ENCODE measurements at regions not wholly inside any gene's neighbourhood (a gene's known extent, or its start where the extent isn't known, plus 50 kb on each side); places are given as distances from the start of the nearest gene placed in this dataset.

DNA sequence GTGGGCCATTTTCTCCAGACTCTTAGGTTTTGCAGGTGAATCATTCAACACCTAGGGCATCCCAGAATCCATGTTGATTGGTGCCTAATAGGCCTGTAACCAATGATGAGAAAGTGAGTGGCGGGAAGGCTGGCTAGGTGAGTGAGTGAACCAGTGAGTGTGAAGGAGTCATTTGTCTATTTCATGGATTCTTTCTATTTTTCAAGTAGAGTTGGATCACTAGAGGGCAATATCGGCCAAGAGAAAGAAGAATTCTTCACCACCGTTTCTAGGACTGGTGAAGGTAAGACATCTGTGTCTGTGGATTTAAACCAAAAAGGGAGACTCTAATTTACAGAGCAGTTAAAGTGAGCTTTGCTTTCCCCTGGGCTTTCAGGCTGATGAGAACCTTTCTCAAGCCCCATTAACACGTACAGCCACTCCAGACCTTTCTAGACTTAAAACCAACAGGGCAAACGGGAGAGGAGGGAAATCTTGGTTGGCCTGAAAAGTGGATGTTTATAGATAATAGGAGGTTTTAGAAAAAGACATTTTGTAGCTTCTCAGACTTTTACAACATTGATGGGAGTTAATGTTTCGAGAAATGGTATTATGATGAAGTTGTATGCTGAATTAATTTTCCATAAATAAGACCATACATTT lies 114.3 kb upstream of the IL12B start:
- Histone ChIP-seq H3K4me1 (ENCODE audit: insufficient read depth, low read length) (peaks cover 5% of the 10 kb centered on the region; the same call in 1 of the 2 replicates), H3K4me3 (ENCODE audit: low read length) (no peak overlapping the region), H3K9ac (ENCODE audit: low read depth, low read length) (no peak overlapping the region), H3K27ac (ENCODE audit: low read length) (no peak overlapping the region), H3K36me3 (ENCODE audit: insufficient read depth, low read depth, low read length) (no peaks in the 10 kb centered on the region), H3K27me3 (ENCODE audit: insufficient read depth, low read length) (no peaks in the 10 kb centered on the region), H3K9me3 (ENCODE audit: insufficient read depth, low read depth, low read length) (no peaks in the 10 kb centered on the region)

DNA sequence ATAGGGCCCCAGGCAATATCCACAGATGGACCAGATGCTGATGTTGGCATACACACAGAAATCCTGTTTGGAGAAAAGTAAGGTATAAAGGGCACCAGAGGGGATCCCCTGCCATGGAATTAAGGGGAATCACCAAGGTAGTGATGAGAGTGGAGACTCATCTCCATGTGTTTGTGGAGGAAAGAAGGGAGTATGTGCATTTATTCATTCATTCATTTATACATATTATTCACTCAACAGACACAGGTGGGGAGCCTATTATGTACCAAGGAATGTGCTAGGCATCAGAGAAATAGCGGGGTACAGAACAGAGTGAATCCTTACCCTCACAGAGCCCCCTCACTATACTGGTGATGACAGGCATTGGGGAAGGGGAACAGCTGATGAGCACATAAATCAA lies 116.8 kb upstream of the IL12B start:
- Histone ChIP-seq H3K27me3 (ENCODE audit: insufficient read depth, low read length) (no peaks in the 10 kb centered on the region), H3K9ac (ENCODE audit: low read depth, low read length) (no peak overlapping the region), H3K27ac (ENCODE audit: low read length) (no peak overlapping the region), H3K36me3 (ENCODE audit: insufficient read depth, low read depth, low read length) (no peaks in the 10 kb centered on the region), H3K4me3 (ENCODE audit: low read length) (no peak overlapping the region), H3K9me3 (ENCODE audit: insufficient read depth, low read depth, low read length) (no peaks in the 10 kb centered on the region), H3K4me1 (ENCODE audit: insufficient read depth, low read length) (peaks cover 5% of the 10 kb centered on the region; the same call in 1 of the 2 replicates)

DNA sequence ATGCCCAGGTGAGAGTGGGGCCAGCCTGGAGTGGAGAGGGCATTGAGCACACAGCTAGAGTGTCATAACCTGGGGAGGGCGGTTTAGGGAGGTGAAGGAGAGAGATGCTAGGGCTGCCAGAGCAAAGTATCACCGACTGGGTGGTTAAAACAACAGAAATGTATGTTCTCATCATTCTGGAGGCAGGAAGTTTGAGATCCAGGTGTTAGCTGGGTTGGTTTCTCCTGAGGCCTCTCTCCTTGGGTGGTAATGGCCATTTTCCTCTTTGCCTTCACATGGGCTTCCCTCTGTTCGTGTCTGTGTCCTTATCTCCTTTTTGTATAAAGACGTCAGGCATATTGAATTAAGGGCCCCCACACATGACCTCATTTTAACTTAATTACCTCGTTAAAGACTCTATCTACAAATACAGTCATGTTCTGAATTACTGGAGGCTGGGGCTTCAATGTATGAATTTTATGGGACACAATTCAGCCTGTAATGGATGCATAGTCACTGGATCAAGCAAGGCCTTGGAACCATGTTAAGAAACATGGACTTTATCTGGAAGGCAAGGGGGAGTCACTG lies 118.6 kb upstream of the IL12B start:
- H3K9me3 ChIP-seq (ENCODE audit: insufficient read depth, low read depth, low read length): no peaks in the 10 kb centered on the region
- H3K4me1 ChIP-seq (ENCODE audit: insufficient read depth, low read length): no peaks in the 10 kb centered on the region
- no peak overlapping the region for H3K4me3 ChIP-seq (ENCODE audit: low read length)
- no peak overlapping the region for H3K27ac ChIP-seq (ENCODE audit: low read length)
- no peaks in the 10 kb centered on the region for H3K27me3 ChIP-seq (ENCODE audit: insufficient read depth, low read length)
- no peaks in the 10 kb centered on the region for H3K36me3 ChIP-seq (ENCODE audit: insufficient read depth, low read depth, low read length)
- H3K9ac ChIP-seq (ENCODE audit: low read depth, low read length): no peak overlapping the region

- Histone ChIP-seq H3K9ac (ENCODE audit: low read depth, low read length) (no peak overlapping the region), H3K9me3 (ENCODE audit: insufficient read depth, low read depth, low read length) (no peaks in the 10 kb centered on the region), H3K27ac (ENCODE audit: low read length) (no peak overlapping the region), H3K4me3 (ENCODE audit: low read length) (no peak overlapping the region), H3K36me3 (ENCODE audit: insufficient read depth, low read depth, low read length) (no peaks in the 10 kb centered on the region), H3K27me3 (ENCODE audit: insufficient read depth, low read length) (no peaks in the 10 kb centered on the region), H3K4me1 (ENCODE audit: insufficient read depth, low read length) (no peaks in the 10 kb centered on the region)
Observed at GRCh38 chr5:159449925-159450324, 119.6 kb upstream of the IL12B start.

DNA sequence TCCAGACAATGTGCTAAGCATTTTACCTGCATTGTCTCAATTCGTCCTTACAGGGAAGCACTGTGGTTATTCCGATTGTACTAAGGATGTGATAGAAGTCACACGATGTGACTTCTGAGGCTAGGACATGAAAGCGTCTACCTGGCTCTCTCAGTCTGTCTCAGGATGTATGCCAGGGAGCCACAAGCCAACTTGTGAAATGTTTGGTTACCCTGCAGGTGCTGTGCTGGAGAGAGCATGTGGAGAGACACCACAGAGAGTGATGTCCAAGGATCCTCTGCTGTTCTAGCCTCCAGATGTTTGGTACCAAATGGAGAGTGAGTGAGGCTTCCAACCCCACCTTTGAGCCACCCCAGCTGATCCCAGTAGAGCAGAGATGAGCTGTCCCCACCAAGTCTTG lies 120.1 kb upstream of the IL12B start:
- H3K27me3 ChIP-seq (ENCODE audit: insufficient read depth, low read length): no peaks in the 10 kb centered on the region
- no peaks in the 10 kb centered on the region for H3K9me3 ChIP-seq (ENCODE audit: insufficient read depth, low read depth, low read length)
- H3K4me3 ChIP-seq (ENCODE audit: low read length): no peak overlapping the region
- no peak overlapping the region for H3K27ac ChIP-seq (ENCODE audit: low read length)
- no peaks in the 10 kb centered on the region for H3K36me3 ChIP-seq (ENCODE audit: insufficient read depth, low read depth, low read length)
- H3K9ac ChIP-seq (ENCODE audit: low read depth, low read length): no peak overlapping the region
- no peaks in the 10 kb centered on the region for H3K4me1 ChIP-seq (ENCODE audit: insufficient read depth, low read length)

DNA sequence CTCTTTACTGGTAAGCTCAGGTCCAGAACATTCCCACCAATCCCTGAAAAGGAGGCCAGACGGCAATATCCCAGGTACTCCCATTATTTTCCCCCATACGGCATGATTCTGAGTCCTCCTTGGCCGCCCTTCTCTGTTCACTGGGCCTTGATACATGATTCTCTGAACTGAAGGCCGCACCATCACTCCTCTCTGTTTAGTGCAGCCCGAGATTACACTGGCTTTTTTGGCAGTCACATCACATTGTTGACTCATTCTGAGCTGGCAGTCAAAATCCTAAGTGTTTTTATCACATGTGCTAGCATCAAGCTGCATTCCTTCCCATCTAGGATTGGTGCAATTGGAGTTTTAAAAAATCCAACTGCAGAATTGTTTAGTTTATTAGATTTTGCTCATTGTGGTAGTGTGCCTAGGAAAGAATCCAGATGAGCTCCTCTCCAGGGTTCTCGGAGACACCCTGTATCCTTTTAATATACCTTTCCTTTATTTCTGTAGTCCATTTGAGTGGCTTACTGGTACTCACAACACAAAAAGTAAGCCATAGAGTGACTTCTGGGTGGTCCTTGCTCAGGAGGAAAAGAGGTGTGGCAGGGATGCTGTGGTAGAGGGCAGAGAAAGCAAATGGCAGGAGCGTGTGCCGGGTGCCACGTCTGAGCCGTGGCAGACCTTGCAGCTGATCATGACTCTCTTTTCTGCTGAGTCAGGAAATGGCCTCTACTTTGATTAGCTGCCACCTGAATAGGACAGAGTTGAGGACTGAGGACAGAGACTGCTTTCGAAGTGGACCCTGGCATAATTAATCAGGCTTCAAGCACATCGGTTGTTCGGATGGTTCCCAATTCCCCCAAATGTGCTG lies 121.1 kb upstream of the IL12B start:
- no peak overlapping the region for H3K4me3 ChIP-seq (ENCODE audit: low read length)
- no peaks in the 10 kb centered on the region for H3K36me3 ChIP-seq (ENCODE audit: insufficient read depth, low read depth, low read length)
- H3K9ac ChIP-seq (ENCODE audit: low read depth, low read length): no peak overlapping the region
- no peak overlapping the region for H3K27ac ChIP-seq (ENCODE audit: low read length)
- H3K9me3 ChIP-seq (ENCODE audit: insufficient read depth, low read depth, low read length): no peaks in the 10 kb centered on the region
- no peaks in the 10 kb centered on the region for H3K27me3 ChIP-seq (ENCODE audit: insufficient read depth, low read length)
- H3K4me1 ChIP-seq (ENCODE audit: insufficient read depth, low read length): no peaks in the 10 kb centered on the region

DNA sequence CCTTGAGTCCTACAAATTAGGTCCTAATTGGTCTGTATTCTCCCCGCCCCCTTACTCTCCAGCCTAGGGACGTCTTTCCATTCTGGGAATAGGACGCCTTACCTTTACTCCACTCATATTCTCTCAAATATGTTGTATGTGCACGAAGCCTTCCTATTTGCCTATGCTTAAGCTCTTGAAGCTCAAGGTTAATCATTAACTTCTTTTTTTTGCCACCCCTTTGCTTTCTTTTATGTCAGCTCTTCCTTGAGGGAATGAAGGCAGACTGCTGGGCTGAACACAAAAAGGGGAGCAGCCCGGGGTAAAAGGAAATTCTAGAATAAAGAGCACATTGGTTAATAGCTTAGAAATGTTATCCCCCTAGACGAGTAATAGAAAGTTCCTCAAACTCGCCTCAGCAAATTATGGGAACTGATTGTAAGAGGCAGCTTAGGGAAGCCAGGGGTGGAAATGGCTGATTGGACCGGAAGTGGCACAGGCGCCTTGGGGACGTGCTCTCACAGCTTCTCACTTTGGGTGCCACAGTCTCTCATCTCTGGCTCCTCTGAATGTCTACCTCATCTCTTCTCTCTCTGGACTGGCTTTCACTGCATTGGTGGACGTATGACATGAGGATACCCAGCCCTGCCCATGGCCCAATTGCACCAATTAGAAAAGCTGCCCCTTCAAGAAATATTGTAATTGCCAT lies 122.3 kb upstream of the IL12B start:
- Histone ChIP-seq H3K9ac (ENCODE audit: low read depth, low read length) (no peak overlapping the region), H3K27ac (ENCODE audit: low read length) (no peak overlapping the region), H3K27me3 (ENCODE audit: insufficient read depth, low read length) (no peaks in the 10 kb centered on the region), H3K36me3 (ENCODE audit: insufficient read depth, low read depth, low read length) (no peaks in the 10 kb centered on the region), H3K9me3 (ENCODE audit: insufficient read depth, low read depth, low read length) (no peaks in the 10 kb centered on the region), H3K4me3 (ENCODE audit: low read length) (no peak overlapping the region), H3K4me1 (ENCODE audit: insufficient read depth, low read length) (no peaks in the 10 kb centered on the region)

DNA sequence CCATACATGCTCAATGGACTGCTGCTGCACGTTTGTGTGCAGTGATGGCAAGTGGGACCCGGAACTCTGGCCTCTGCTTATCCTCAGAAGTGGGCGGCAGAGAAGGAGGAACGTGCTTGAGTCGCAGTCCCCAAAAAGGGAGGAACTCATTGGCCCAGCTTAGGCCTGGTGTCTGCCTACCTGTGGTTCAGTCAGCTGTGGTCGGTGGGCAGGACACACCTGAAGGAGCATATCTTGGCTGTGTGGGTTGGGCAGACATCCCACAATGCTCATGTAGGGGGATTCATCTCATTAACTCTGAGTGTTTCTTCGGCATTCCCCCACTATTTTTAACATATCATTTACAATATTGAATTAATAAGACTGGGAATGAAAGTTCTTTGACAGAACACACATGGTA lies 122.9 kb upstream of the IL12B start:
- no peaks in the 10 kb centered on the region for H3K9me3 ChIP-seq (ENCODE audit: insufficient read depth, low read depth, low read length)
- H3K4me1 ChIP-seq (ENCODE audit: insufficient read depth, low read length): no peaks in the 10 kb centered on the region
- no peak overlapping the region for H3K9ac ChIP-seq (ENCODE audit: low read depth, low read length)
- no peaks in the 10 kb centered on the region for H3K36me3 ChIP-seq (ENCODE audit: insufficient read depth, low read depth, low read length)
- no peak overlapping the region for H3K27ac ChIP-seq (ENCODE audit: low read length)
- no peak overlapping the region for H3K4me3 ChIP-seq (ENCODE audit: low read length)
- no peaks in the 10 kb centered on the region for H3K27me3 ChIP-seq (ENCODE audit: insufficient read depth, low read length)

DNA sequence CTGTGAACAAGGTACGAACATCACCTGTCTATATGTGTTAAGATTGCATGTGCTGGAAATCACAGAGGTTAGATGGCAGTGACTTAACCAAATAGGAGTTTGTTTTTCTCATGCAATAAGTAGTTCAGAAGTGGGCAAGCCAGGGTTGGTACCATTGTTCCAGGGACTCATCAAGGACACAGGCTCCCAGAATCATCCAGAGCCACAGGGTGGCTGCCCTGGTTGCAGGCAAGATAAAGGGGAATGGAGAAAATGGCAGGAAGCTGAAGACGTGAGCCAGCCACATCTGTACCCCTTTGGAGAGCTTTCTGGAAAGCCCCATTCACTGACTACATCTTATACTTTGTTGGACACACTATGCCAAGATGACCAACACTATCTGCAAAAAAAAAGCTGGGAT lies 126.0 kb upstream of the IL12B start:
- Histone ChIP-seq H3K27me3 (ENCODE audit: insufficient read depth, low read length) (no peaks in the 10 kb centered on the region), H3K9ac (ENCODE audit: low read depth, low read length) (no peak overlapping the region), H3K27ac (ENCODE audit: low read length) (no peak overlapping the region), H3K9me3 (ENCODE audit: insufficient read depth, low read depth, low read length) (no peaks in the 10 kb centered on the region), H3K4me1 (ENCODE audit: insufficient read depth, low read length) (no peaks in the 10 kb centered on the region), H3K36me3 (ENCODE audit: insufficient read depth, low read depth, low read length) (no peaks in the 10 kb centered on the region), H3K4me3 (ENCODE audit: low read length) (no peak overlapping the region)

DNA sequence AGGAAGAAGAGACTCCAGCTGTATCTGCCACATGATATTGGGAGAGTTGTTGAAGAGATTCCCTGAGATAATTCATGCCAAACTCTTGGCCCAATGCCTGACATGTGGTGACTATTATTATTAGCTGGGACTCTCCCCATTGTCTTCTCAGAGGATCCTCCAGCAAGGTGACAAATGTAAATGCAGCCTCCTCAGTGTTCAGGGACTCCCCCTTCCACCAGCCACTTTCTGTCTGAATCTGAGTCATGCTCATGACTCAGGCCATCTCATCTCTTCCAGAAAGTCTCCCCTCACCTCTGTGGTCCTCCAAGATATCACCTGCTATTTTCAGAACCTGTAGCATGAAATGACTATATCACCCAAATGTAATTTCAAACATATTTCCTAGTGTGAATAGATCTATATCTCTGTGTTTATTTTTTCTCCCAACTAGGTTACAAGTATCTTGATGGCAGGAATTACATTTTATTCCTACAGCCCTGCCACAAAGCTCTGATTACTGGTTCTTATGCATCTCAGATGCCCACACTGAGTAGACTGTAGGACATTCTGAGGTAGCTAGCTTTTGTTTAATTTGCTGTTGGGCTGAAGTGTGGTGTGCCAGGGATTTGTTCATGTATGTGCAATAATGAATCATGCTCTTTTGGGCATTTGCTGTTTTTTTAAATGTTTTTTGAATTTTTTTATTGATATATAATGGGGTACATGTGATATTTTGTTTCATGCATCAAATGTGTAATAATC lies 126.6 kb upstream of the IL12B start:
- Histone ChIP-seq H3K27ac (ENCODE audit: low read length) (no peak overlapping the region), H3K4me3 (ENCODE audit: low read length) (no peak overlapping the region), H3K9me3 (ENCODE audit: insufficient read depth, low read depth, low read length) (no peaks in the 10 kb centered on the region), H3K9ac (ENCODE audit: low read depth, low read length) (no peak overlapping the region), H3K27me3 (ENCODE audit: insufficient read depth, low read length) (no peaks in the 10 kb centered on the region), H3K36me3 (ENCODE audit: insufficient read depth, low read depth, low read length) (no peaks in the 10 kb centered on the region), H3K4me1 (ENCODE audit: insufficient read depth, low read length) (no peaks in the 10 kb centered on the region)

- H3K27ac ChIP-seq (ENCODE audit: low read length): no peak overlapping the region
- H3K9ac ChIP-seq (ENCODE audit: low read depth, low read length): no peak overlapping the region
- no peak overlapping the region for H3K4me3 ChIP-seq (ENCODE audit: low read length)
- H3K4me1 ChIP-seq (ENCODE audit: insufficient read depth, low read length): no peaks in the 10 kb centered on the region
- no peaks in the 10 kb centered on the region for H3K27me3 ChIP-seq (ENCODE audit: insufficient read depth, low read length)
- no peaks in the 10 kb centered on the region for H3K36me3 ChIP-seq (ENCODE audit: insufficient read depth, low read depth, low read length)
- no peaks in the 10 kb centered on the region for H3K9me3 ChIP-seq (ENCODE audit: insufficient read depth, low read depth, low read length)
Observed at GRCh38 chr5:159458217-159458711, 128.0 kb upstream of the IL12B start.
